GM10248 (cell line): ENCODE measurements at regions not wholly inside any gene's neighbourhood (a gene's known extent, or its start where the extent isn't known, plus 50 kb on each side); places are given as distances from the start of the nearest gene placed in this dataset.

Experiments used
- CTCF ChIA-PET: fragments of 300-600 bp; sonication (Branson Sonifier 250); formaldehyde crosslinking; extraction: SDS; loops from one replicate; lab custom pipeline; 2021; ENCODE audit warnings: antibody characterized with exemption; lab: Yijun Ruan, JAX
- POLR2A ChIA-PET: fragments of 350-650 bp; sonication (Branson Sonifier 250); formaldehyde crosslinking; extraction: SDS; loops from one replicate; lab custom pipeline; 2020; ENCODE audit warnings: antibody characterized with exemption; lab: Yijun Ruan, JAX
- DNase-seq: peaks from one replicate; pipeline ENCODE4 v3.0.0; 2012; ENCODE audit errors: extremely low spot score
- TF ChIP-seq, protein P1 (sequence below): IDR thresholded peaks from 2 replicates; pipeline ENCODE4 v1.5.1; 2012; ENCODE audit warnings: mild to moderate bottlenecking, low read depth; ENCODE audit errors: extremely low read depth, missing control alignments, control extremely low read depth

DNA sequence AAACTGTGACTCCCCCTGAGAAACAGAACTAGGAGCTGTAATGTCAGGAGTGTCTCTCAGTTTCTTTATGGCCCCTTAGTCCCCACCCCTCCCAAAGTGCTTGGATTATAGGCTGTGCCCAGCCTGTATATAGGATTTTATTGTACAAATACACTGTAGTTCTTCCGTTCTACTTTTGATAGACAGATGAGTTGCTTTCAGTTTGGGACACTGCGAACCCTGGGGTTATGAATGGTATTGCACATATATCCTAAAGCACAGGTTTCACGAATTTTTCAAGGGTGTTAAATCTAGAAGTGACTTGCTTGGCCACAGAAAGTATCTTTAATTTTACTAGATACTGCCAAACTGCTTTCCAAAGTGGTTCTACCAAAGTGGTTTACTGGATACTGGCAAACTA lies 152.9 kb upstream of the ATXN1 start:
- TF ChIP-seq, protein P1, sequence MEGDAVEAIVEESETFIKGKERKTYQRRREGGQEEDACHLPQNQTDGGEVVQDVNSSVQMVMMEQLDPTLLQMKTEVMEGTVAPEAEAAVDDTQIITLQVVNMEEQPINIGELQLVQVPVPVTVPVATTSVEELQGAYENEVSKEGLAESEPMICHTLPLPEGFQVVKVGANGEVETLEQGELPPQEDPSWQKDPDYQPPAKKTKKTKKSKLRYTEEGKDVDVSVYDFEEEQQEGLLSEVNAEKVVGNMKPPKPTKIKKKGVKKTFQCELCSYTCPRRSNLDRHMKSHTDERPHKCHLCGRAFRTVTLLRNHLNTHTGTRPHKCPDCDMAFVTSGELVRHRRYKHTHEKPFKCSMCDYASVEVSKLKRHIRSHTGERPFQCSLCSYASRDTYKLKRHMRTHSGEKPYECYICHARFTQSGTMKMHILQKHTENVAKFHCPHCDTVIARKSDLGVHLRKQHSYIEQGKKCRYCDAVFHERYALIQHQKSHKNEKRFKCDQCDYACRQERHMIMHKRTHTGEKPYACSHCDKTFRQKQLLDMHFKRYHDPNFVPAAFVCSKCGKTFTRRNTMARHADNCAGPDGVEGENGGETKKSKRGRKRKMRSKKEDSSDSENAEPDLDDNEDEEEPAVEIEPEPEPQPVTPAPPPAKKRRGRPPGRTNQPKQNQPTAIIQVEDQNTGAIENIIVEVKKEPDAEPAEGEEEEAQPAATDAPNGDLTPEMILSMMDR: no peak
- ChIA-PET CTCF (no interaction called here), POLR2A (interaction anchor here (0.7 kb wide), 1 partner anchor 11 kb away, joined by 3 read pairs; no protein-coding TSS in a partner anchor)
- no peak for DNase-seq

DNA sequence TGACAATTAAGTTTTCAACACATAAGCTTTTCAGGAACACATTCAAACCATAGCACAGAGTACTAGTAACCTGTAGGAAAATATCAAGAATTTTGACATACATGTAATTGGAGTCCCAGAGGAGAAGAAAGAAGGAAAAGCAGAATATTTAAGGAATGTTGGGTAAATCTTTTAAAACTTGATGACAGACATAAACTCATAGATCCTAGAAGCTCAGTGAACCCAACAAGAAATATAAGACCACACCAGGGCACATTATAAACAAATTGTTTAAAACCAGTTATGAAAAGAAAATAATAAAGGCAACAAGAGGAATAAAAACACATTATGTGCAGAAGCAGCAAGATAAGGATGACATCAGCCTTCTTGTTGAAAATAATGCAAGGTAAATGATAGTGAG lies 151.5 kb upstream of the ATXN1 start:
- ChIA-PET CTCF (no interaction called here), POLR2A (no interaction called here)
- TF ChIP-seq, protein P1: no peak
- DNase-seq: no peak

- ChIA-PET POLR2A (no interaction called here), CTCF (interaction anchor here (1.9 kb wide), 1 partner anchor 39 kb away, joined by 6 read pairs; no protein-coding TSS in a partner anchor)
- DNase-seq: no peak
- TF ChIP-seq, protein P1: no peak
These were observed 149.8 kb upstream of the ATXN1 start for GRCh38 chr6:16911088-16911487.

DNA sequence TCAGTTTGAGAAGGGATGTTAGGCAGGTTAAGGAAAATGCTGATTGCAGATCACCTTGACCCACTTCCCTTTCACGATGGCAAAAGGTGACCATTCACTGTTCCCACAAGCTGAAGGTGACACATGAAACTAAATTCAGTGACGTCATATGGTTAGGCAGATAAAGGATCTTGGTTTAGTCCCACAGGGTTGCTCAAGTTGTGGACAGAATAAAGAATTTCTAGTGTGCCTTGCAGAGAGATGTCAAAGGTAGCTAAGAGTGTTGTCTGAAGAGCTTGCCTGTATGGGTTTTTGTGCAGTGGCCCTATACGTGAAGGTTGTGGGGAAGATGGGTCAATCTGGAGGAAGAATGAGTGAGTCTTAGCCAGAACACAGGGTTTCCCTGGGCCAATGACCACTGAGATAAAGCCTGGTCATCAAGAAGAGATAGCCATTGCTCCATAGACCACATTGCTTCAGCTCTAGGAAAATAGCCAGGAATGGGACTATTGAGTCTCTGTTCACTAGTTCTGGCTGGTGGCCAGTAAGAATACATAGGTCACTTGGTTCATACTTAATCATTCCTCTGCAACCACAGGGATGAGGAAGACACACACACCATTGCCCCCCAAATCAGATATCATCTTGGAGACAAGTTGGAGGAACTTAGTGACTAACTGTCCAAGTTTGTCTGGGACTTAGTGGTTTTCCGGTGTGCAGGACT lies 148.5 kb upstream of the ATXN1 start:
- no peak for DNase-seq
- ChIA-PET CTCF (interaction anchor here (1.0 to 1.2 kb wide), 2 partner anchors 17 to 28 kb away, joined by 3 read pairs; no protein-coding TSS in a partner anchor), POLR2A (no interaction called here)
- TF ChIP-seq, protein P1: no peak

GRCh38 chr6:16907991-16908390 lies 146.7 kb upstream of the ATXN1 start:
- DNase-seq: no peak
- POLR2A ChIA-PET: no interaction called here
- TF ChIP-seq, protein P1: no peak
- CTCF ChIA-PET: interaction anchor here (1.4 kb wide), 1 partner anchor 12 kb away, joined by 4 read pairs; no protein-coding TSS in a partner anchor

DNA sequence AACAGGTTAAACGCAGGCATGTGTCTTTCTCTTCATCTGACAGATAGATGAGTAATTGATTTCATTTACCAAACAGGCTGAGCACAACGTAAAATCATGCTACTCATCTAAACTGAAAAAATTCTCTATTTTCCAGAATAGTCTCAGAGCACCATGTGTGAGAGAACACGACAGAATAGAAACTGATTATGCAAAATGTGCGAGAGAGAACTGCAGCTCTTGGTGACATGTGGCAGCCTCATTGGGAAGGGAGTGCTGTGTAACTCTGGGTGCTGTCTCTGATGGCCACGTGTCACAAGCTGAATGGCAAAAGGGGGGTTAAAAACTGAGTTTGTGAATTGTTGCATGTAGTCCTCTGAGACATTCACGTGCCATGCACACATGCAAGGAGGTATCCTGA lies 143.7 kb upstream of the ATXN1 start:
- TF ChIP-seq, protein P1: no peak
- ChIA-PET POLR2A (no interaction called here), CTCF (interaction anchor here (1.2 to 1.6 kb wide), 3 partner anchors 17 to 49 kb away, joined by 3 to 5 read pairs (median 5); no protein-coding TSS in a partner anchor)

More for the DNA sequence above, 143.7 kb upstream of the ATXN1 start:
- DNase-seq: no peak
